ENCODE measurements at regions not wholly inside any gene's neighbourhood (a gene's known extent, or its start where the extent isn't known, plus 50 kb on each side); places are given as distances from the start of the nearest gene placed in this dataset.

GRCh38 chr12:114976959-114977358, 293.0 kb upstream of the TBX3 start:
- Histone ChIP-seq H3K9me3 (ENCODE audit: control insufficient read depth, insufficient read depth, low read depth, low read length) (no peaks in the 10 kb centered on the region), H3K36me3 (ENCODE audit: control insufficient read depth, insufficient read depth, low read length) (no peaks in the 10 kb centered on the region), H3K27ac (ENCODE audit: insufficient read depth, low read length) (no peak overlapping the region), H4K20me1 (ENCODE audit: control insufficient read depth, extremely low read depth, insufficient read depth, low read length) (no peaks in the 10 kb centered on the region), H3K4me2 (ENCODE audit: extremely low read depth, insufficient read depth, low read length) (no peak overlapping the region), H3K4me1 (ENCODE audit: control insufficient read depth, extremely low read depth, insufficient read depth, low read length) (peaks cover 5% of the 10 kb centered on the region), H3K79me2 (ENCODE audit: control insufficient read depth, insufficient read depth, low read length) (no peaks in the 10 kb centered on the region), H3K9ac (ENCODE audit: insufficient read depth, low read length) (no peak overlapping the region), H3K4me3 (replicated peaks in 1 of 4; ENCODE audit: control extremely low read depth in 1 of 4, insufficient read depth in 1 of 4, low read depth in 3 of 4, low read length in 4 of 4) (no peak overlapping the region), H3K27me3 (ENCODE audit: control insufficient read depth, insufficient read depth, low read length) (no peaks in the 10 kb centered on the region), H2AFZ (ENCODE audit: low read length) (no peak overlapping the region)
- TF ChIP-seq CTCF (conservative IDR thresholded peaks at IDR 0.05 in 1 of 2, IDR thresholded peaks at IDR 0.05 in 1 of 2; ENCODE audit: low read depth in 1 of 2, low read length in 2 of 2) (no peak), EZH2 (IDR thresholded peaks at IDR 0.05; ENCODE audit: low read length, missing control alignments) (no peak)
- peak; percentile 37 to 85 for DNase-seq (ENCODE audit: low read depth in 2 of 2)

- Histone ChIP-seq H3K4me3 (replicated peaks in 1 of 4; ENCODE audit: control extremely low read depth in 1 of 4, insufficient read depth in 1 of 4, low read depth in 3 of 4, low read length in 4 of 4) (no peak overlapping the region), H3K4me1 (ENCODE audit: control insufficient read depth, extremely low read depth, insufficient read depth, low read length) (peaks cover 5% of the 10 kb centered on the region), H3K27me3 (ENCODE audit: control insufficient read depth, insufficient read depth, low read length) (no peaks in the 10 kb centered on the region), H2AFZ (ENCODE audit: low read length) (no peak overlapping the region), H3K79me2 (ENCODE audit: control insufficient read depth, insufficient read depth, low read length) (no peaks in the 10 kb centered on the region), H3K9ac (ENCODE audit: insufficient read depth, low read length) (no peak overlapping the region), H3K27ac (ENCODE audit: insufficient read depth, low read length) (no peak overlapping the region), H3K36me3 (ENCODE audit: control insufficient read depth, insufficient read depth, low read length) (no peaks in the 10 kb centered on the region), H3K4me2 (ENCODE audit: extremely low read depth, insufficient read depth, low read length) (no peak overlapping the region), H3K9me3 (ENCODE audit: control insufficient read depth, insufficient read depth, low read depth, low read length) (no peaks in the 10 kb centered on the region), H4K20me1 (ENCODE audit: control insufficient read depth, extremely low read depth, insufficient read depth, low read length) (no peaks in the 10 kb centered on the region)
- TF ChIP-seq EZH2 (IDR thresholded peaks at IDR 0.05; ENCODE audit: low read length, missing control alignments), result no peak
- no peak for TF ChIP-seq CTCF (conservative IDR thresholded peaks at IDR 0.05 in 1 of 2, IDR thresholded peaks at IDR 0.05 in 1 of 2; ENCODE audit: low read depth in 1 of 2, low read length in 2 of 2)
- peak; percentile 4 to 6 for DNase-seq (ENCODE audit: low read depth in 2 of 2)
These were observed 292.4 kb upstream of the TBX3 start for GRCh38 chr12:114976372-114976771.

GRCh38 chr12:114975640-114976310, 291.8 kb upstream of the TBX3 start:
- Histone ChIP-seq H3K4me1 (ENCODE audit: control insufficient read depth, extremely low read depth, insufficient read depth, low read length) (peaks cover 5% of the 10 kb centered on the region), H3K27me3 (ENCODE audit: control insufficient read depth, insufficient read depth, low read length) (no peaks in the 10 kb centered on the region), H2AFZ (ENCODE audit: low read length) (no peak overlapping the region), H3K36me3 (ENCODE audit: control insufficient read depth, insufficient read depth, low read length) (no peaks in the 10 kb centered on the region), H3K4me3 (replicated peaks in 1 of 4; ENCODE audit: control extremely low read depth in 1 of 4, insufficient read depth in 1 of 4, low read depth in 3 of 4, low read length in 4 of 4) (no peak overlapping the region), H3K4me2 (ENCODE audit: extremely low read depth, insufficient read depth, low read length) (no peak overlapping the region), H3K9ac (ENCODE audit: insufficient read depth, low read length) (no peak overlapping the region), H3K79me2 (ENCODE audit: control insufficient read depth, insufficient read depth, low read length) (no peaks in the 10 kb centered on the region), H3K9me3 (ENCODE audit: control insufficient read depth, insufficient read depth, low read depth, low read length) (no peaks in the 10 kb centered on the region), H4K20me1 (ENCODE audit: control insufficient read depth, extremely low read depth, insufficient read depth, low read length) (no peaks in the 10 kb centered on the region), H3K27ac (ENCODE audit: insufficient read depth, low read length) (no peak overlapping the region)
- DNase-seq (ENCODE audit: low read depth in 2 of 2), result no peak
- TF ChIP-seq EZH2 (IDR thresholded peaks at IDR 0.05; ENCODE audit: low read length, missing control alignments), result no peak
- TF ChIP-seq CTCF (conservative IDR thresholded peaks at IDR 0.05 in 1 of 2, IDR thresholded peaks at IDR 0.05 in 1 of 2; ENCODE audit: low read depth in 1 of 2, low read length in 2 of 2), result no peak

All from fibroblast of lung (primary cell).